ENCODE measurements at regions not wholly inside any gene's neighbourhood (a gene's known extent, or its start where the extent isn't known, plus 50 kb on each side); places are given as distances from the start of the nearest gene placed in this dataset.

GRCh38 chr16:87047221-87048037 is 269.8 kb downstream of the C16orf95 start:
- TF ChIP-seq YY1 (IDR thresholded peaks at IDR 0.05; ENCODE audit: insufficient read depth, insufficient read length) (no peak), ZNF274 (IDR thresholded peaks at IDR 0.05; ENCODE audit: low read depth, low read length) (no peak), SUZ12 (IDR thresholded peaks at IDR 0.05; ENCODE audit: extremely low read depth, insufficient read depth, insufficient read length) (no peak)
